Breast epithelium (tissue), 4 donors: ENCODE measurements at regions not wholly inside any gene's neighbourhood (a gene's known extent, or its start where the extent isn't known, plus 50 kb on each side); places are given as distances from the start of the nearest gene placed in this dataset.

Source experiments
- DNase-seq, 2 donors: peaks; one replicate each; pipeline ENCODE4 v3.0.0-alpha.2; 2019; ENCODE audit warnings: low spot score in 2 of 2
- H3K27ac ChIP-seq, 2 donors: fragments of 200-600 bp; sonication (generic) in 1 of 2; one replicate each; pipeline ENCODE4 v1.5.1; 2016 to 2019; ENCODE audit warnings: mild to moderate bottlenecking in 1 of 2
- H3K27me3 ChIP-seq, 2 donors: fragments of 200-600 bp; sonication (generic) in 1 of 2; one replicate each; pipeline versions ENCODE4 v1.5.1 to v1.6.0; 2017 to 2019; ENCODE audit warnings: control low read depth in 1 of 2, mild to moderate bottlenecking in 1 of 2
- H3K36me3 ChIP-seq: fragments of 200-600 bp; one replicate; pipeline ENCODE4 v1.5.1; 2019
- H3K4me1 ChIP-seq, 2 donors: fragments of 200-600 bp; sonication (generic); one replicate each; pipeline ENCODE4 v1.5.1; 2016 to 2019; ENCODE audit warnings: control low read depth in 1 of 2
- H3K4me3 ChIP-seq, 3 donors: fragments of 200-600 bp; sonication (generic); 1 replicate in 2 of 3; 2 replicates in 1 of 3; pipeline ENCODE4 v1.5.1; 2016 to 2019; ENCODE audit warnings: mild to moderate bottlenecking in 3 of 3, moderate library complexity in 2 of 3
- H3K9me3 ChIP-seq, 2 donors: fragments of 200-600 bp; sonication (generic) in 1 of 2; one replicate each; pipeline ENCODE4 v1.5.1; 2016 to 2019; ENCODE audit warnings: control low read depth in 1 of 2
- POLR2A ChIP-seq: fragments of 450-650 bp; IDR thresholded peaks from one replicate; pipeline ENCODE4 v1.6.1; 2016; ENCODE audit warnings: antibody characterized with exemption, mild to moderate bottlenecking, moderate library complexity
- POLR2AphosphoS5 ChIP-seq, 3 donors: sonication (generic); formaldehyde crosslinking; IDR thresholded peaks; one replicate each; pipeline ENCODE4 v1.6.1; 2017; ENCODE audit warnings: antibody characterized with exemption in 3 of 3
- intact Hi-C: fragments of 100-400 bp; cut with DNase I; formaldehyde crosslinking; loops from one replicate; pipeline ENCODE4 v1.15.1; 2023; ENCODE audit warnings: low total_unique reads
- TF ChIP-seq, protein P1 (sequence below), 3 donors: fragments of 450-650 bp; IDR thresholded peaks; one replicate each; pipeline ENCODE4 v1.5.1; 2016 to 2017; ENCODE audit warnings: antibody characterized with exemption in 3 of 3, mild to moderate bottlenecking in 3 of 3, moderate library complexity in 3 of 3

GRCh38 chr10:114877301-114877644 lies 55.7 kb downstream of the FHIP2A start:
- intact Hi-C loops: no loop called here
- Histone ChIP-seq H3K36me3 (no peaks in the 10 kb centered on the region), H3K4me3 (no peak overlapping the region), H3K4me1 (no peaks in the 10 kb centered on the region), H3K27ac (no peak overlapping the region), H3K27me3 (no peaks in the 10 kb centered on the region), H3K9me3 (no peaks in the 10 kb centered on the region)
- DNase-seq: no peak
- TF ChIP-seq, protein P1, sequence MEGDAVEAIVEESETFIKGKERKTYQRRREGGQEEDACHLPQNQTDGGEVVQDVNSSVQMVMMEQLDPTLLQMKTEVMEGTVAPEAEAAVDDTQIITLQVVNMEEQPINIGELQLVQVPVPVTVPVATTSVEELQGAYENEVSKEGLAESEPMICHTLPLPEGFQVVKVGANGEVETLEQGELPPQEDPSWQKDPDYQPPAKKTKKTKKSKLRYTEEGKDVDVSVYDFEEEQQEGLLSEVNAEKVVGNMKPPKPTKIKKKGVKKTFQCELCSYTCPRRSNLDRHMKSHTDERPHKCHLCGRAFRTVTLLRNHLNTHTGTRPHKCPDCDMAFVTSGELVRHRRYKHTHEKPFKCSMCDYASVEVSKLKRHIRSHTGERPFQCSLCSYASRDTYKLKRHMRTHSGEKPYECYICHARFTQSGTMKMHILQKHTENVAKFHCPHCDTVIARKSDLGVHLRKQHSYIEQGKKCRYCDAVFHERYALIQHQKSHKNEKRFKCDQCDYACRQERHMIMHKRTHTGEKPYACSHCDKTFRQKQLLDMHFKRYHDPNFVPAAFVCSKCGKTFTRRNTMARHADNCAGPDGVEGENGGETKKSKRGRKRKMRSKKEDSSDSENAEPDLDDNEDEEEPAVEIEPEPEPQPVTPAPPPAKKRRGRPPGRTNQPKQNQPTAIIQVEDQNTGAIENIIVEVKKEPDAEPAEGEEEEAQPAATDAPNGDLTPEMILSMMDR (IDR thresholded peaks at IDR 0.05): no peak
- TF ChIP-seq POLR2A (no peak), POLR2AphosphoS5 (IDR thresholded peaks at IDR 0.05) (no peak)

DNA sequence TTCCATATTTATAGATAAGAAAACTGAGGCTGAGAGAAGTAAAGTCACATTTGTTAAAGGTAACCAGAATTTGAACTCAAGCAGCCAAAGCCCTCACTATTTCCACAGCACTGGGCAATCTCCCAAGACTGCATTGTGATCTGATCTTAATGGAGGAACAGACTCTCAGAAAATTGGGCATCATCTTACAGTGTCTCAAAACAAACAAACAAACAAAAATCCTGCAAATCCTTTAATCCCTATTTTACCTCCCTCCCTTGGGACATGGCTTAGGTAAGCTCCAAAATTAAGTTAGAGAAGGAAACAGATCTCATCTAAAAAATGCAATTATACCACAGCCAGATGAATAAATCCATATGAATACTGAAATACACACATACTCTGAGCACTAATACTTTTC lies 57.5 kb downstream of the FHIP2A start:
- intact Hi-C loops: no loop called here
- H3K36me3 ChIP-seq: no peaks in the 10 kb centered on the region
- no peak for TF ChIP-seq POLR2A
- no peaks in the 10 kb centered on the region for H3K9me3 ChIP-seq
- no peak overlapping the region for H3K4me3 ChIP-seq
- H3K27me3 ChIP-seq: no peaks in the 10 kb centered on the region
- H3K27ac ChIP-seq: no peak overlapping the region
- no peaks in the 10 kb centered on the region for H3K4me1 ChIP-seq
- no peak for DNase-seq

- intact Hi-C loops: loop anchor here (5.0 kb wide), 1 partner anchor 527 kb away; no protein-coding TSS in a partner anchor
- DNase-seq: no peak
- H3K27me3 ChIP-seq: no peaks in the 10 kb centered on the region
- H3K27ac ChIP-seq: no peak overlapping the region
- TF ChIP-seq POLR2A: no peak
- TF ChIP-seq, protein P1 (IDR thresholded peaks at IDR 0.05): peak in 1 of 3 donors; percentile 9
- no peaks in the 10 kb centered on the region for H3K4me1 ChIP-seq
- no peak overlapping the region for H3K4me3 ChIP-seq
- H3K36me3 ChIP-seq: no peaks in the 10 kb centered on the region
- H3K9me3 ChIP-seq: no peaks in the 10 kb centered on the region
Observed at GRCh38 chr10:114879541-114880158, 58.1 kb downstream of the FHIP2A start.

DNA sequence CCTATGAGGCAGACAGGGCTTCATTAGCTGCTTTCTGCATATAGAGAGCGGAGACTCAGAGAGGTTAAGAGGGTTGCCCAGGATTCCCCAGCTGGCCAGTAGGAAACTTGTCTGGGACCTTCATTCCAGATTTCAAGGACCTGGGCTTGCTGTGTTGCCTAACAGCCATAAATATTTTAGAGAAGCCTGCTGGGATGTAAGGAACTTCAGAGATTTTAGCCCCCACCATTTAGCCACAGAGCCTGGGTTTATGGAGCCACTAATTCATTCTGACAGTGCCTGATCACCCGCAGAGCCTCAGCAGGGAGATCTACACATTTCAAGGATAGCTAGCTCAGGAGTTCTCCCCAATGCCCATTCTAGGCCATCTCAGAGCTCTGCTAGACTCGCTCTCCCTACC lies 56.6 kb upstream of the TRUB1 start:
- Histone ChIP-seq H3K36me3 (no peaks in the 10 kb centered on the region), H3K9me3 (no peaks in the 10 kb centered on the region), H3K4me1 (no peaks in the 10 kb centered on the region), H3K27me3 (no peaks in the 10 kb centered on the region), H3K27ac (peak overlapping the region in 1 of 2 donors; percentile 33), H3K4me3 (no peak overlapping the region)
- TF ChIP-seq POLR2AphosphoS5 (IDR thresholded peaks at IDR 0.05): no peak
- TF ChIP-seq, protein P1 (IDR thresholded peaks at IDR 0.05): no peak
- no peak for TF ChIP-seq POLR2A
- intact Hi-C loops: loop anchor here (5.0 kb wide), 1 partner anchor 529 kb away; no protein-coding TSS in a partner anchor
- DNase-seq: no peak

DNA sequence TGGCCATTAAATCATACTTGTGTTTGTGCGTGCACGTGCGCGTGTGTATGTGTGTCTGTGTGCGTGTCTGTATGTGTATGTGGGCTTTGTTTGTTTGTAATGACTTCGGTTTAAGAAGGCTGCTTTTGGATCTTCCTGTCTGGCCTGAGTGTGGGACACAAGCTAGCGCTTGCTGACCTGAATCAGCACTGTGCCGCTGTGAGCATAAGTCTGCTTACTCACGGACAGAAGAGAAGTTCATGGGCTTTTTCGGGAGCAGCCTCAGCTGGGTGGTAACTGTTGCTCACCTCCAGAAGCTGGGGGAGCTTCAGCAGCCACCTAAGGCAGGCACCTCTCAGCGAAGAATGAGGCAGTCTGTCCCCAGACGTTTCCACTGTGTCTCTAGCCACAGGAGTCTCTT lies 56.1 kb upstream of the TRUB1 start:
- no peak overlapping the region for H3K27ac ChIP-seq

More for the DNA sequence above, 56.1 kb upstream of the TRUB1 start:
- TF ChIP-seq POLR2A (no peak), POLR2AphosphoS5 (IDR thresholded peaks at IDR 0.05) (no peak)
- TF ChIP-seq, protein P1 (IDR thresholded peaks at IDR 0.05): no peak
- no peaks in the 10 kb centered on the region for H3K27me3 ChIP-seq
- H3K4me1 ChIP-seq: no peaks in the 10 kb centered on the region
- DNase-seq: no peak
- intact Hi-C loops: loop anchor here (5.0 kb wide), 1 partner anchor 530 kb away; no protein-coding TSS in a partner anchor
- H3K4me3 ChIP-seq: no peak overlapping the region
- no peaks in the 10 kb centered on the region for H3K36me3 ChIP-seq
- H3K9me3 ChIP-seq: no peaks in the 10 kb centered on the region
